Hepatocyte (in vitro differentiated cells): ENCODE measurements at regions not wholly inside any gene's neighbourhood (a gene's known extent, or its start where the extent isn't known, plus 50 kb on each side); places are given as distances from the start of the nearest gene placed in this dataset.

Experiments used
- DNase-seq: peaks from one replicate; pipeline ENCODE4 v3.0.0-alpha.2; 2016; ENCODE audit warnings: low spot score
- H2AFZ ChIP-seq: fragments of 200-600 bp; sonication (generic); 2 replicates; pipeline ENCODE4 v1.6.0; 2016; ENCODE audit warnings: antibody characterized with exemption, mild to moderate bottlenecking
- H3K27ac ChIP-seq: fragments of 200-600 bp; sonication (generic); 2 replicates; pipeline ENCODE4 v1.5.1; 2016; ENCODE audit warnings: mild to moderate bottlenecking
- H3K27me3 ChIP-seq: fragments of 200-600 bp; sonication (generic); 2 replicates; pipeline ENCODE4 v1.6.1; 2016
- H3K36me3 ChIP-seq: fragments of 200-600 bp; sonication (generic); replicated peaks from 2 replicates; pipeline ENCODE4 v1.5.1; 2016; ENCODE audit warnings: low read depth; ENCODE audit not compliant: insufficient read depth
- H3K4me1 ChIP-seq: fragments of 200-600 bp; sonication (generic); 2 replicates; pipeline ENCODE4 v1.5.1; 2016; ENCODE audit warnings: mild to moderate bottlenecking, moderate library complexity; ENCODE audit not compliant: insufficient read depth
- H3K4me2 ChIP-seq: fragments of 200-600 bp; sonication (generic); 2 replicates; pipeline ENCODE4 v1.6.0; 2016
- H3K4me3 ChIP-seq: fragments of 200-600 bp; sonication (generic); 2 replicates; pipeline ENCODE4 v1.5.1; 2016; ENCODE audit warnings: mild to moderate bottlenecking
- H3K79me2 ChIP-seq: fragments of 200-600 bp; sonication (generic); 2 replicates; pipeline ENCODE4 v1.6.0; 2017; ENCODE audit warnings: mild to moderate bottlenecking
- H3K9me2 ChIP-seq: fragments of 200-600 bp; sonication (generic); replicated peaks from 2 replicates; pipeline ENCODE4 v1.6.0; 2017; ENCODE audit warnings: mild to moderate bottlenecking; ENCODE audit not compliant: insufficient read depth
- H3K9me3 ChIP-seq: fragments of 200-600 bp; sonication (generic); 2 replicates; pipeline ENCODE4 v1.5.1; 2016; ENCODE audit warnings: low read depth, mild to moderate bottlenecking
- H4K20me1 ChIP-seq: fragments of 200-600 bp; sonication (generic); 2 replicates; pipeline ENCODE4 v1.6.0; 2016; ENCODE audit warnings: mild to moderate bottlenecking; ENCODE audit not compliant: insufficient read depth, poor library complexity, severe bottlenecking
- EZH2 ChIP-seq: fragments of 200-600 bp; sonication (generic); IDR thresholded peaks from 2 replicates; pipeline ENCODE4 v1.6.1; 2016; ENCODE audit warnings: antibody characterized with exemption, mild to moderate bottlenecking, borderline replicate concordance
- EZH2phosphoT487 ChIP-seq: fragments of 200-600 bp; sonication (generic); IDR thresholded peaks from one replicate; pipeline ENCODE4 v1.6.1; 2018; ENCODE audit warnings: antibody characterized with exemption, mild to moderate bottlenecking, low read depth, moderate library complexity; ENCODE audit not compliant: unreplicated experiment, severe bottlenecking
- WGBS: methylation state at CpG from one replicate; pipeline ENCODE4 v1.1.6; 2016; ENCODE audit warnings: low lambda C conversion rate; ENCODE audit errors: missing lambda C conversion rate; 5-methylcytosine and 5-hydroxymethylcytosine counted together
- TF ChIP-seq, protein P1 (sequence below): fragments of 200-600 bp; sonication (generic); IDR thresholded peaks from 2 replicates; pipeline ENCODE4 v1.5.1; 2016; ENCODE audit warnings: antibody characterized with exemption, mild to moderate bottlenecking; ENCODE audit not compliant: poor library complexity

DNA sequence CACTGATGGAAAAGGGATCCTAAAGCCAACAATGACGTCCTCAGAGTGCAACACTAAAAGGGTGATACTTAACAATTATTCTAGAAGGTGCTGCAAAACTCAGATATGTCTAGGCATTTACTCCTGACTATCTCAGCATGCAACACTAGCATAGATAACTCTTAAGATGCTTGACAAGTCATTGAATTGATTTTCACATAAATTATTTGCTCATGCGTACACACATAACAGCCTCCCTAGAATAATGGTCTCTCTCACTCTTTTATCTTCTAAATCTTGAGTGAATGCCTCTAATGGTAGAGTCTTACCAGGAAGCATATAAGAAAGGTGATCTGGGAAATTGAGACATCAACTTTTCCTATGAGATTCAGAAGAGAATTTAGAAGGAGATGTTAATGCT lies 1283.7 kb downstream of the MRPL39 start:
- TF ChIP-seq, protein P1, sequence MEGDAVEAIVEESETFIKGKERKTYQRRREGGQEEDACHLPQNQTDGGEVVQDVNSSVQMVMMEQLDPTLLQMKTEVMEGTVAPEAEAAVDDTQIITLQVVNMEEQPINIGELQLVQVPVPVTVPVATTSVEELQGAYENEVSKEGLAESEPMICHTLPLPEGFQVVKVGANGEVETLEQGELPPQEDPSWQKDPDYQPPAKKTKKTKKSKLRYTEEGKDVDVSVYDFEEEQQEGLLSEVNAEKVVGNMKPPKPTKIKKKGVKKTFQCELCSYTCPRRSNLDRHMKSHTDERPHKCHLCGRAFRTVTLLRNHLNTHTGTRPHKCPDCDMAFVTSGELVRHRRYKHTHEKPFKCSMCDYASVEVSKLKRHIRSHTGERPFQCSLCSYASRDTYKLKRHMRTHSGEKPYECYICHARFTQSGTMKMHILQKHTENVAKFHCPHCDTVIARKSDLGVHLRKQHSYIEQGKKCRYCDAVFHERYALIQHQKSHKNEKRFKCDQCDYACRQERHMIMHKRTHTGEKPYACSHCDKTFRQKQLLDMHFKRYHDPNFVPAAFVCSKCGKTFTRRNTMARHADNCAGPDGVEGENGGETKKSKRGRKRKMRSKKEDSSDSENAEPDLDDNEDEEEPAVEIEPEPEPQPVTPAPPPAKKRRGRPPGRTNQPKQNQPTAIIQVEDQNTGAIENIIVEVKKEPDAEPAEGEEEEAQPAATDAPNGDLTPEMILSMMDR: no peak
- TF ChIP-seq EZH2phosphoT487: no peak
- no peak for TF ChIP-seq EZH2
- 70% methylated on average over 2 of the region's 2 CpGs for WGBS

DNA sequence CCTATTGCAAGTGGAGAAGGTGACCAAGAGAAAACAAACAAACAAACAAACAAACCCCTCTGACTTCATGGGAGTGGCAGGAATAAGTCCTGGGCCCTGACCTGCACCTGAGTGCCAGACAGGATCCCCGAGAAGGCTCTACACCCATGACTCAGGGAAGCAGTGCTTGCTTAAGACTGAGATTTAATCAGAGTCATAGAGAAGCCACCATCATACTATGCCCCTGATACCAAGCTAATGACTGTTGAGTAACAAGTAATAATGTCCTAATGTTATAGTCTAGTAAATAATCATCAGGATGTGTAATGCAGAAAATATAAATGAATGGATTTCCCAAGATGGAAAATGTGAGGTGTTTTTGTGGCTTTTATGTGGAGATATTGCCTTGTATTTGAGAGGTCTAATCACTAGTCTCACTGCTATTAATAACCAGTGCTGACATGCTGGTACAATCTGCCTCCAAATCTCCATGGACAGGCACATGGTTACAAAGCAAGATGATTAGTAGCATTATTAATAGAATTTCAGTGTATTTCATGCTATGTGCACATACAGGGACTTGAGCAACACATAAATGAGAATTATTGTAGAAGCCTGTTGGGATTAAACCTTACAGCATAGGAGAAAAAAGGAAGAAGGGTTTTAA lies 1290.9 kb downstream of the MRPL39 start:
- H3K79me2 ChIP-seq: no peaks in the 10 kb centered on the region
- no peak overlapping the region for H3K4me3 ChIP-seq
- no peaks in the 10 kb centered on the region for H3K9me2 ChIP-seq
- H2AFZ ChIP-seq: no peak overlapping the region
- H4K20me1 ChIP-seq: no peaks in the 10 kb centered on the region
- H3K4me2 ChIP-seq: no peak overlapping the region
- DNase-seq: no peak
- H3K27me3 ChIP-seq: no peaks in the 10 kb centered on the region
- H3K27ac ChIP-seq: no peak overlapping the region
- H3K36me3 ChIP-seq: no peaks in the 10 kb centered on the region
- WGBS: 17% methylated on average over 1 of the region's 1 CpG
- no peaks in the 10 kb centered on the region for H3K9me3 ChIP-seq
- no peaks in the 10 kb centered on the region for H3K4me1 ChIP-seq
- TF ChIP-seq, protein P1: no peak
- TF ChIP-seq EZH2: no peak
- TF ChIP-seq EZH2phosphoT487: no peak

More for the DNA sequence above, 1283.7 kb downstream of the MRPL39 start:
- Histone ChIP-seq H4K20me1 (no peaks in the 10 kb centered on the region), H3K9me3 (no peaks in the 10 kb centered on the region), H3K9me2 (no peaks in the 10 kb centered on the region), H3K4me2 (no peak overlapping the region), H3K36me3 (no peaks in the 10 kb centered on the region), H3K27me3 (no peaks in the 10 kb centered on the region), H3K4me1 (no peaks in the 10 kb centered on the region), H3K27ac (no peak overlapping the region), H2AFZ (no peak overlapping the region), H3K79me2 (no peaks in the 10 kb centered on the region), H3K4me3 (no peak overlapping the region)
- no peak for DNase-seq

DNA sequence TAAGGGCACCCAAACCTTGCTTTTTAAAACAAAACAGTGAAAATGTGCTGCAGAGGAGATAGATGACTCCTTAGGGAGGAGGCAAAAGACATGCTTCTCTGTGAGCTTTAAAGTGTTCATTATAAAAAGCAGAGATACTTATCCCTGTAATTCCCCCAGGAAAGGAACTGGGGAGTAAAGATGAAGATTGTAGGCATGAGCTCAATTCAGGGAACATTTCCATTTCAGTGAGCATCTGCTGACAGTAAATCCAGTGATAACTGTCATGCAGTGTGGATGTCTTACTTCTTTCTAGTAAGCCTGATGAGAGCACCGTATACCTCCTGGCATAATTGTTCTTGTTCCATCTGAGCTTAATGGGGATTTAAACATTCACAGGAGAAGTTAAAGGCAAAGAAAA lies 1296.5 kb downstream of the MRPL39 start:
- H3K27ac ChIP-seq: no peak overlapping the region
- no peak for DNase-seq
- TF ChIP-seq, protein P1: no peak
- TF ChIP-seq EZH2phosphoT487 (no peak), EZH2 (no peak)
- H3K4me2 ChIP-seq: no peak overlapping the region
- WGBS: 81% methylated on average over 1 of the region's 1 CpG
- no peaks in the 10 kb centered on the region for H3K79me2 ChIP-seq
- no peak overlapping the region for H2AFZ ChIP-seq
- H4K20me1 ChIP-seq: no peaks in the 10 kb centered on the region
- H3K9me2 ChIP-seq: no peaks in the 10 kb centered on the region
- H3K27me3 ChIP-seq: no peaks in the 10 kb centered on the region
- no peaks in the 10 kb centered on the region for H3K9me3 ChIP-seq
- no peaks in the 10 kb centered on the region for H3K36me3 ChIP-seq
- H3K4me3 ChIP-seq: no peak overlapping the region
- H3K4me1 ChIP-seq: no peaks in the 10 kb centered on the region

DNA sequence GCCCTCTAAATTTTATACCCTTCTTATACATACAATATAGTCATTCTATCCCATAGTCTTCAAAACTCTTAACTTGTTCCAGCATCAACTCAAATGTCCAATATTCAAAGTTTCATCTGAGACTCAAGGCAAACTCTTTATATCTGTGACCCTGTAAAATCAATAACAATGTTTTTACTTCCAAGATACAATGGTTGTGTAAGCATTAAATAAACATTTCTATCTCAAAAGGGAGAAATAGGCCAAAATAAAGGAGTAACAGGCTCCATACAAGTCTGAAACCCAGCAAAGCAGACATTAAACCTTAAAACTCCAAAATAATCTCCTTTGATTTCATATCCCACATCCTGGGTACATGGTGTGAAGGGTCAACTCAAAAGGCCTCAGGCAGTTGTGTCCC lies 1299.1 kb downstream of the MRPL39 start:
- Histone ChIP-seq H3K4me1 (no peaks in the 10 kb centered on the region), H2AFZ (no peak overlapping the region), H3K36me3 (no peaks in the 10 kb centered on the region), H3K27me3 (no peaks in the 10 kb centered on the region), H3K4me3 (no peak overlapping the region), H3K9me3 (no peaks in the 10 kb centered on the region), H3K9me2 (no peaks in the 10 kb centered on the region), H3K27ac (no peak overlapping the region), H3K4me2 (no peak overlapping the region), H3K79me2 (no peaks in the 10 kb centered on the region), H4K20me1 (no peaks in the 10 kb centered on the region)
- TF ChIP-seq, protein P1: no peak
- TF ChIP-seq EZH2: no peak
- TF ChIP-seq EZH2phosphoT487: no peak
- no peak for DNase-seq
